Osteoblast (primary cell): ENCODE measurements at regions not wholly inside any gene's neighbourhood (a gene's known extent, or its start where the extent isn't known, plus 50 kb on each side); places are given as distances from the start of the nearest gene placed in this dataset.

ENCODE experiments used
- DNase-seq: peaks from one replicate; pipeline ENCODE4 v3.0.0; 2011; ENCODE audit warnings: low spot score, mixed read lengths; ENCODE audit not compliant: insufficient read length; ENCODE audit errors: missing footprints
- H2AFZ ChIP-seq: 2 replicates; pipeline ENCODE4 v1.6.0; 2011; ENCODE audit warnings: mild to moderate bottlenecking, low read length
- H3K27ac ChIP-seq: 2 replicates; pipeline ENCODE4 v1.5.1; 2011; ENCODE audit warnings: mild to moderate bottlenecking, low read depth, low read length, moderate library complexity
- H3K27me3 ChIP-seq: 2 replicates; pipeline ENCODE4 v1.6.0; 2012; ENCODE audit warnings: mild to moderate bottlenecking, control low read depth, inconsistent platforms, low read length, moderate library complexity; ENCODE audit not compliant: insufficient read depth
- H3K36me3 ChIP-seq: 2 replicates; pipeline ENCODE4 v1.5.1; 2011; ENCODE audit warnings: mild to moderate bottlenecking, low read length, control low read depth, moderate library complexity; ENCODE audit not compliant: insufficient read depth
- H3K4me1 ChIP-seq: 2 replicates; pipeline ENCODE4 v1.5.1; 2011; ENCODE audit warnings: mild to moderate bottlenecking, low read length, control low read depth, moderate library complexity; ENCODE audit not compliant: insufficient read depth
- H3K4me2 ChIP-seq: 2 replicates; pipeline ENCODE4 v1.6.0; 2011; ENCODE audit warnings: mild to moderate bottlenecking, low read length; ENCODE audit not compliant: insufficient read depth
- H3K4me3 ChIP-seq: fragments of 200-600 bp; sonication (generic); 3 replicates; pipeline ENCODE4 v1.5.1; 2012; ENCODE audit warnings: mild to moderate bottlenecking, low read length, inconsistent platforms; ENCODE audit not compliant: insufficient read depth
- H3K79me2 ChIP-seq: 2 replicates; pipeline ENCODE4 v1.6.0; 2012; ENCODE audit warnings: mild to moderate bottlenecking, low read length, control low read depth, inconsistent platforms; ENCODE audit not compliant: insufficient read depth
- H3K9me3 ChIP-seq: 2 replicates; pipeline ENCODE4 v1.5.1; 2011; ENCODE audit warnings: low read depth, low read length, control low read depth
- H4K20me1 ChIP-seq: 2 replicates; pipeline ENCODE4 v1.6.0; 2012; ENCODE audit warnings: mild to moderate bottlenecking, low read length, control low read depth; ENCODE audit not compliant: insufficient read depth
- TF ChIP-seq, protein P1 (sequence below): IDR thresholded peaks from 2 replicates; pipeline ENCODE4 v1.5.1; 2011; ENCODE audit warnings: mild to moderate bottlenecking, low read depth, low read length, moderate library complexity; ENCODE audit errors: extremely low read depth

DNA sequence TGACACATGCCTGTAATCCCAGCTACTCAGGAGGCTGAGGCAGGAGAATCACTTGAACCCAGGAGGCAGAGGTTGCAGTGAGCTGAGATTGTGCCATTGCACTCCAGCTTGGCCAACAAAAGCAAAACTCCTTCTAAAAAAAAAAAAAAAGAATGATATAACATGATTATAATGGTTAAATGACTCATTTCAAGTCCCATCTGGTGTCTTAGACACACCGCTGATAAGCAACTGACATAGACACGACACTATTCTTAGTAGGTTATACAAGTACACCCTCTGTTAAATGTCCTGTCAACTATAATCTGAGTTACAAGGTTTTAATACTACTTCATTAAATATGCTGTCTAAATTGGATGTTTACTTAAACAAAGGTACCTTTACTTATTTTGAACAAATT, 405.3 kb upstream of the CLINT1 start:
- Histone ChIP-seq H3K4me3 (no peak overlapping the region), H3K36me3 (no peaks in the 10 kb centered on the region), H3K9me3 (no peaks in the 10 kb centered on the region), H2AFZ (no peak overlapping the region), H3K4me1 (no peaks in the 10 kb centered on the region), H3K4me2 (no peak overlapping the region), H3K79me2 (no peaks in the 10 kb centered on the region), H3K27me3 (peaks cover 14% of the 10 kb centered on the region), H4K20me1 (no peaks in the 10 kb centered on the region), H3K27ac (no peak overlapping the region)
- TF ChIP-seq, protein P1, sequence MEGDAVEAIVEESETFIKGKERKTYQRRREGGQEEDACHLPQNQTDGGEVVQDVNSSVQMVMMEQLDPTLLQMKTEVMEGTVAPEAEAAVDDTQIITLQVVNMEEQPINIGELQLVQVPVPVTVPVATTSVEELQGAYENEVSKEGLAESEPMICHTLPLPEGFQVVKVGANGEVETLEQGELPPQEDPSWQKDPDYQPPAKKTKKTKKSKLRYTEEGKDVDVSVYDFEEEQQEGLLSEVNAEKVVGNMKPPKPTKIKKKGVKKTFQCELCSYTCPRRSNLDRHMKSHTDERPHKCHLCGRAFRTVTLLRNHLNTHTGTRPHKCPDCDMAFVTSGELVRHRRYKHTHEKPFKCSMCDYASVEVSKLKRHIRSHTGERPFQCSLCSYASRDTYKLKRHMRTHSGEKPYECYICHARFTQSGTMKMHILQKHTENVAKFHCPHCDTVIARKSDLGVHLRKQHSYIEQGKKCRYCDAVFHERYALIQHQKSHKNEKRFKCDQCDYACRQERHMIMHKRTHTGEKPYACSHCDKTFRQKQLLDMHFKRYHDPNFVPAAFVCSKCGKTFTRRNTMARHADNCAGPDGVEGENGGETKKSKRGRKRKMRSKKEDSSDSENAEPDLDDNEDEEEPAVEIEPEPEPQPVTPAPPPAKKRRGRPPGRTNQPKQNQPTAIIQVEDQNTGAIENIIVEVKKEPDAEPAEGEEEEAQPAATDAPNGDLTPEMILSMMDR = no peak
- DNase-seq = no peak

DNA sequence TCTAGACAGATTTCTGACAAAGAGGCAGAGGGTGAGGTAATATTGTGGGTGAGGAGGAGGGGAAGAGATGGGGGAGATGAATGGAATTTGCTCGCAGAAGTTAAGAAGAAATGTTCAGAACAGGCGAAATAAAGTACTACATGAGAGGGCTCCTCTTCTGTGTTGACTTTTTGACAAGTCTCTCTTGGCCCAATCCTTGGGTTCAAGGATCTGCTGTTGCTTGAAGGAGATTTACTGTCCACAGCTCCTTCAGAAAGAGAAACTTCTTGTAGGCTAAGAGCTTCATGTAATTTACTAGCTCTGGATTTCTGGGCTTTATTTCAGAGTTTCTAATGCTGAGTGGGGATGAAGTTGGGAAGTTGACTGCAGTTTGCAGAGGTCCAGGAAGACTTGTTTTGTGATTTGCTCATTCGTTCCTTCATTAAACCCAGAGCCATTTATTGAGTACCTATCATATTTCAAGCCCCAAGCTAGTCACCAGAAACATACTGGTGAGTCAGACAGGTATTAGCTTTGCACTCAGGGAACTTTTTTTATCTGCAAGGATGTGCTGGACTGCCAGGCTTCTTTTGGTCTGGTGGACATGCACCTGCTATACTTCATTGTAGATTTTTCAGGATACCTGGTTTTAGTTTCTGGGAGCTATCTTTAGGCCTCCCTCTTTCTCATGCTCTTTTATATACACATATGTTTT, 402.9 kb upstream of the CLINT1 start:
- Histone ChIP-seq H3K27me3 (peaks cover 14% of the 10 kb centered on the region), H4K20me1 (no peaks in the 10 kb centered on the region), H3K4me1 (no peaks in the 10 kb centered on the region), H3K4me3 (no peak overlapping the region), H3K4me2 (no peak overlapping the region), H3K36me3 (no peaks in the 10 kb centered on the region), H3K9me3 (no peaks in the 10 kb centered on the region), H3K27ac (no peak overlapping the region), H2AFZ (no peak overlapping the region), H3K79me2 (no peaks in the 10 kb centered on the region)
- DNase-seq = no peak
- TF ChIP-seq, protein P1 = no peak

DNA sequence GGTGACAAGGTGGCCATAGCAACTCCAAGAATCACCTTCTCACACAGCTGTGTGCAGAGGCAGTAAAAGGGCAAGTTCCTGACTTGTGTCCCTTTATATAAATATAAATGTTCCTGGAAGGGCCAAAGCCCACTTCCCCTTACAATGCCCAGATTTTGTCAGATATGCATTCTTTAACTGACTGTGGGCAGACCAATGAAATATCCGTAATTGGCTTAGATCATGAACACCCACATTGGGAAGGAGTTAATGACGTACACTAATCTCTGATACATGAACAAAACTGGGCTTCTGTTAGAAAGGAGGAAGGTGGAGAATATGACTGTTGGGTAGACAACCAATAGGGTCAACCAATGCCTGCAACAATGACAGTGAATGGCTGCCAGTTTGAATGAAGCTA, 397.2 kb upstream of the CLINT1 start:
- H3K4me3 ChIP-seq = no peak overlapping the region
- peaks cover 2% of the 10 kb centered on the region for H3K27me3 ChIP-seq
- H4K20me1 ChIP-seq = no peaks in the 10 kb centered on the region
- TF ChIP-seq, protein P1 = no peak
- H2AFZ ChIP-seq = no peak overlapping the region
- H3K36me3 ChIP-seq = no peaks in the 10 kb centered on the region
- no peak overlapping the region for H3K4me2 ChIP-seq
- no peaks in the 10 kb centered on the region for H3K4me1 ChIP-seq
- no peaks in the 10 kb centered on the region for H3K9me3 ChIP-seq
- no peak overlapping the region for H3K27ac ChIP-seq
- H3K79me2 ChIP-seq = no peaks in the 10 kb centered on the region
- DNase-seq = no peak

DNA sequence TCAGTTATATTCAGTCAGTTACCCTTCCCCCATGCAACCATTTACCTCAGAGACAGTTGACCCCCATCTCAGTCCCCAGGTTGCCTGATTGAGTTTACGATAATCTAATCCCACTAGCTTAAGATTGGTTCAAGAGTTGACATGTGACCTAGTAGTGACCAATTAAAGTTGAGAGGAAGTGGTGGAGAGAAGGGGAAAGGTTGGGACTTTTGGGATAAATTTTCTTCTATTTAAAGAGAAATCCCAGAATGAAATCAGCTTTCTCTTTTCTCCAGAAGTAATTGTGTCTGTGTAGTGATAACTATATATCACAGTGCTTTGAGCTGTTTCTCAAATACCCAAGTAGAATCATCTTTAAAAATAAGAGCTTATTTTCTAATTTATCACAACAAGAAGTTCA, 396.7 kb upstream of the CLINT1 start:
- H3K27me3 ChIP-seq = no peaks in the 10 kb centered on the region
- DNase-seq = no peak
- no peak overlapping the region for H3K4me2 ChIP-seq
- no peaks in the 10 kb centered on the region for H3K36me3 ChIP-seq
- TF ChIP-seq, protein P1 = no peak
- no peak overlapping the region for H2AFZ ChIP-seq
- no peaks in the 10 kb centered on the region for H3K79me2 ChIP-seq
- no peaks in the 10 kb centered on the region for H3K9me3 ChIP-seq
- no peak overlapping the region for H3K27ac ChIP-seq
- H3K4me3 ChIP-seq = no peak overlapping the region
- H3K4me1 ChIP-seq = no peaks in the 10 kb centered on the region
- no peaks in the 10 kb centered on the region for H4K20me1 ChIP-seq
